ENCODE measurements at regions not wholly inside any gene's neighbourhood (a gene's known extent, or its start where the extent isn't known, plus 50 kb on each side); places are given as distances from the start of the nearest gene placed in this dataset.
A peak's percentile ranks its signal among the peaks of the same experiment; 100 is the strongest.

- H3K27me3 ChIP-seq, result no peaks in the 10 kb centered on the region
- TF ChIP-seq CTCF (IDR thresholded peaks at IDR 0.05) (no peak), EP300 (IDR thresholded peaks at IDR 0.05) (no peak), POLR2A (IDR thresholded peaks at IDR 0.05) (no peak)
- no peaks in the 10 kb centered on the region for H3K36me3 ChIP-seq
- no peak overlapping the region for H3K4me3 ChIP-seq
- H3K27ac ChIP-seq, result no peak overlapping the region
- H3K4me1 ChIP-seq, result no peaks in the 10 kb centered on the region
- no peaks in the 10 kb centered on the region for H3K9me3 ChIP-seq
- DNase-seq (ENCODE audit: low spot score in 2 of 2), result no peak
Observed at GRCh38 chr6:53974941-53975340, 136.3 kb upstream of the MLIP start.

- no peak for TF ChIP-seq CTCF (IDR thresholded peaks at IDR 0.05)
- TF ChIP-seq POLR2A (IDR thresholded peaks at IDR 0.05), result no peak
Observed at GRCh38 chr6:53975941-53976615, 135.2 kb upstream of the MLIP start.

GRCh38 chr6:53977551-53977950 lies 133.7 kb upstream of the MLIP start:
- Histone ChIP-seq H3K4me1 (no peaks in the 10 kb centered on the region), H3K27ac (no peak overlapping the region), H3K36me3 (no peaks in the 10 kb centered on the region), H3K27me3 (no peaks in the 10 kb centered on the region), H3K9me3 (no peaks in the 10 kb centered on the region), H3K4me3 (no peak overlapping the region)
- no peak for DNase-seq (ENCODE audit: low spot score in 2 of 2)
- 94 to 95% methylated on average over 1 of the region's 1 CpG for WGBS, 2 donors
- TF ChIP-seq EP300 (IDR thresholded peaks at IDR 0.05) (no peak), CTCF (IDR thresholded peaks at IDR 0.05) (no peak), POLR2A (IDR thresholded peaks at IDR 0.05) (no peak)

More at GRCh38 chr6:53975941-53976615, 135.2 kb upstream of the MLIP start:
- Histone ChIP-seq H3K9me3 (no peaks in the 10 kb centered on the region), H3K4me3 (no peak overlapping the region), H3K36me3 (no peaks in the 10 kb centered on the region), H3K27me3 (no peaks in the 10 kb centered on the region), H3K4me1 (no peaks in the 10 kb centered on the region), H3K27ac (no peak overlapping the region)
- DNase-seq (ENCODE audit: low spot score in 2 of 2), result no peak
- WGBS, 2 donors, result 71 to 72% methylated on average over 3 of the region's 3 CpGs

- no peak overlapping the region for H3K4me3 ChIP-seq
- H3K27me3 ChIP-seq, result no peaks in the 10 kb centered on the region
- DNase-seq (ENCODE audit: low spot score in 2 of 2), result peak in 1 of 2 donors; percentile 64
- H3K4me1 ChIP-seq, result peaks cover 0 to 2% (median 0%) of the 10 kb centered on the region in 4 donors
- TF ChIP-seq POLR2A (IDR thresholded peaks at IDR 0.05) (no peak), CTCF (IDR thresholded peaks at IDR 0.05) (peak; percentile 69 to 91 (median 78))
- H3K9me3 ChIP-seq, result no peaks in the 10 kb centered on the region
- H3K27ac ChIP-seq, result no peak overlapping the region
- no peaks in the 10 kb centered on the region for H3K36me3 ChIP-seq
Observed at GRCh38 chr6:53979468-53980067, 131.7 kb upstream of the MLIP start.

GRCh38 chr6:53982366-53983050 lies 128.7 kb upstream of the MLIP start:
- no peak overlapping the region for H3K4me3 ChIP-seq
- H3K27me3 ChIP-seq, result no peaks in the 10 kb centered on the region
- no peaks in the 10 kb centered on the region for H3K36me3 ChIP-seq
- no peaks in the 10 kb centered on the region for H3K9me3 ChIP-seq
- H3K4me1 ChIP-seq, result peaks cover 0 to 19% (median 2%) of the 10 kb centered on the region in 4 donors
- no peak for DNase-seq (ENCODE audit: low spot score in 2 of 2)
- H3K27ac ChIP-seq, result no peak overlapping the region
- TF ChIP-seq POLR2A (IDR thresholded peaks at IDR 0.05) (no peak), EP300 (IDR thresholded peaks at IDR 0.05) (no peak), CTCF (IDR thresholded peaks at IDR 0.05) (no peak)
- 79 to 97% methylated on average over 4 of the region's 4 CpGs for WGBS, 2 donors

Data from tibial nerve (tissue), 4 donors.